K562 (cell line): ENCODE measurements at regions not wholly inside any gene's neighbourhood (a gene's known extent, or its start where the extent isn't known, plus 50 kb on each side); places are given as distances from the start of the nearest gene placed in this dataset.

Source experiments
- ATAC-seq: fragments of 200-7000 bp; cut with Tn5 transposase; 3 replicates; pipeline ENCODE4 v1.9.1; 2020; ENCODE audit warnings: moderate library complexity
- BruUV-seq: library from RNA; stranded (reverse); fragments of 400-500 nt; replicated peaks from 2 replicates; lab custom pipeline; 2021; lab: Mats Ljungman, UMichigan
- CTCF ChIA-PET: fragments of 300-600 bp; formaldehyde crosslinking; extraction: SDS; loops from one replicate; lab custom pipeline; 2021; ENCODE audit warnings: low intra/inter-chr PET ratio; lab: Yijun Ruan, JAX
- POLR2A ChIA-PET: fragments of 300-600, 350-650 bp; sonication (Branson Sonifier 250); formaldehyde crosslinking; extraction: SDS; loops from one replicate; lab custom pipeline; 2021; ENCODE audit warnings: antibody characterized with exemption, inconsistent platforms; lab: Yijun Ruan, JAX
- DNase-seq, 4 experiments: peaks; one replicate each; pipeline versions ENCODE4 v3.0.0 to v3.0.0-alpha.2; 2011 to 2018; ENCODE audit warnings: low spot score in 3 of 4, mixed read lengths in 3 of 4; ENCODE audit errors: extremely low read depth in 1 of 4
- FAIRE-seq: peaks from 2 replicates; lab custom pipeline; 2011; peaks lifted over from hg19 to GRCh38; lab: Jason Lieb, UNC
- H2AFZ ChIP-seq: 2 replicates; pipeline ENCODE4 v1.6.0; 2011; ENCODE audit warnings: low read depth, low read length, control low read depth, inconsistent platforms
- H3K27ac ChIP-seq: fragments of 200-600 bp; 3 replicates; pipeline ENCODE4 v1.8.0; 2011; ENCODE audit warnings: low read depth, mild to moderate bottlenecking, control low read depth, inconsistent platforms, low read length, moderate library complexity, mixed read lengths; ENCODE audit errors: extremely low read depth
- H3K27me3 ChIP-seq, 2 experiments: fragments of 300-600 bp in 1 of 2; 2 replicates in 1 of 2; 3 replicates in 1 of 2; pipeline versions ENCODE4 v1.6.0 to v1.8.0; 2011; ENCODE audit warnings: inconsistent platforms in 2 of 2, low read length in 2 of 2, mild to moderate bottlenecking in 1 of 2, mixed read lengths in 1 of 2, moderate library complexity in 1 of 2; ENCODE audit not compliant: control insufficient read depth in 2 of 2, insufficient read depth in 2 of 2
- H3K36me3 ChIP-seq: fragments of 300-600 bp; 3 replicates; pipeline ENCODE4 v1.8.0; 2011; ENCODE audit warnings: mild to moderate bottlenecking, low read length, inconsistent platforms; ENCODE audit not compliant: control insufficient read depth, insufficient read depth
- H3K4me1 ChIP-seq, 2 experiments: fragments of 200-600 bp in 1 of 2; replicated peaks in 1 of 2; 2 replicates in 1 of 2; 3 replicates in 1 of 2; pipeline versions ENCODE4 v1.5.1 to v1.8.0; 2011; ENCODE audit warnings: inconsistent platforms in 2 of 2, low read length in 2 of 2, mild to moderate bottlenecking in 1 of 2, mixed read lengths in 1 of 2, moderate library complexity in 1 of 2; ENCODE audit not compliant: control insufficient read depth in 2 of 2, insufficient read depth in 2 of 2
- H3K4me2 ChIP-seq: 2 replicates; pipeline ENCODE4 v1.6.1; 2011; ENCODE audit warnings: low read length, control low read depth, inconsistent platforms, mixed read lengths; ENCODE audit not compliant: insufficient read depth
- H3K4me3 ChIP-seq: fragments of 200-600 bp; sonication (generic), shearing (Covaris generic); 2 replicates; pipeline ENCODE4 v1.5.1; 2016; ENCODE audit warnings: control low read depth, inconsistent platforms
- H3K79me2 ChIP-seq: fragments of 200-600 bp; 3 replicates; pipeline ENCODE4 v1.8.0; 2011; ENCODE audit warnings: low read length, inconsistent platforms; ENCODE audit not compliant: control insufficient read depth, insufficient read depth
- H3K9ac ChIP-seq, 2 experiments: 2 replicates each; pipeline versions ENCODE4 v1.6.0 to v1.6.1; 2011; ENCODE audit warnings: low read depth in 2 of 2, low read length in 2 of 2, control low read depth in 1 of 2, inconsistent platforms in 1 of 2, mild to moderate bottlenecking in 1 of 2, mixed read lengths in 1 of 2; ENCODE audit not compliant: insufficient read depth in 1 of 2
- H3K9me1 ChIP-seq: one replicate; pipeline ENCODE4 v1.6.0; 2011; ENCODE audit warnings: inconsistent platforms, mild to moderate bottlenecking, low read length, moderate library complexity; ENCODE audit not compliant: control insufficient read depth, insufficient read depth
- H3K9me3 ChIP-seq: replicated peaks from 2 replicates; pipeline ENCODE4 v1.5.1; 2011; ENCODE audit warnings: low read depth, low read length, inconsistent platforms; ENCODE audit not compliant: control insufficient read depth, insufficient read depth
- H4K20me1 ChIP-seq: replicated peaks from 2 replicates; pipeline ENCODE4 v1.6.1; 2011; ENCODE audit warnings: low read length, inconsistent platforms, mixed read lengths; ENCODE audit not compliant: control insufficient read depth, insufficient read depth
- ATF1 ChIP-seq, 2 experiments: fragments of 450-650 bp in 1 of 2; IDR thresholded peaks; 2 replicates each; pipeline ENCODE4 v1.6.1; 2016; ENCODE audit warnings: missing compliant biosample characterization in 1 of 2, missing genetic modification characterization in 1 of 2
- ETV1 ChIP-seq: fragments of 450-650 bp; conservative IDR thresholded peaks from 2 replicates; pipeline ENCODE4 v1.6.1; 2016; ENCODE audit warnings: missing genetic modification characterization, control low read depth, low read depth, missing compliant biosample characterization
- HEY1 ChIP-seq: fragments of 250-450 bp; sonication (Bioruptor Pico); IDR thresholded peaks from 2 replicates; pipeline ENCODE4 v1.5.0; 2020; ENCODE audit warnings: mild to moderate bottlenecking, moderate library complexity, borderline replicate concordance
- KLF13 ChIP-seq: fragments of 450-650 bp; IDR thresholded peaks from 2 replicates; pipeline ENCODE4 v1.6.1; 2016; ENCODE audit warnings: missing genetic modification characterization, low read depth, mild to moderate bottlenecking, missing compliant biosample characterization, moderate library complexity, borderline replicate concordance
- PCBP1 ChIP-seq: fragments of 200-400 bp; formaldehyde crosslinking; IDR thresholded peaks from 2 replicates; pipeline ENCODE4 v1.6.1; 2018; ENCODE audit warnings: mild to moderate bottlenecking, low read depth, low read length; ENCODE audit not compliant: poor library complexity, severe bottlenecking
- PHF21A ChIP-seq: fragments of 450-650 bp; IDR thresholded peaks from 2 replicates; pipeline ENCODE4 v1.6.1; 2017; ENCODE audit warnings: low read depth, borderline replicate concordance
- PHF8 ChIP-seq: fragments of 200-600 bp; sonication (generic); IDR thresholded peaks from 2 replicates; pipeline ENCODE4 v1.6.1; 2012; ENCODE audit warnings: mixed run types, mild to moderate bottlenecking, inconsistent platforms, low read length, moderate library complexity, borderline replicate concordance
- POLR3G ChIP-seq: IDR thresholded peaks from 2 replicates; pipeline ENCODE4 v1.6.1; 2011; ENCODE audit not compliant: insufficient read length, insufficient replicate concordance; ENCODE audit errors: extremely low read depth
- POU5F1 ChIP-seq: fragments of 150-350 bp; IDR thresholded peaks from 2 replicates; pipeline ENCODE4 v1.6.1; 2014; ENCODE audit warnings: borderline replicate concordance, low read length, low read depth, mild to moderate bottlenecking; ENCODE audit not compliant: partially characterized antibody
- ZBTB43 ChIP-seq: sonication (generic); formaldehyde crosslinking; IDR thresholded peaks from 2 replicates; pipeline ENCODE4 v1.8.0; 2023; ENCODE audit warnings: mild to moderate bottlenecking, missing genetic modification reagents
- ZNF707 ChIP-seq: fragments of 250-450 bp; sonication (Bioruptor Pico); conservative IDR thresholded peaks from 2 replicates; pipeline ENCODE4 v1.8.0; 2022; ENCODE audit warnings: inconsistent platforms, mild to moderate bottlenecking, moderate library complexity
- ZNF766 ChIP-seq: fragments of 200-800 bp; sonication (Bioruptor generic); conservative IDR thresholded peaks from 2 replicates; pipeline ENCODE4 v1.6.1; 2016; ENCODE audit warnings: missing genetic modification characterization, missing compliant biosample characterization
- WGBS: fragments of 100-300 bp; shearing (Covaris generic); methylation state at CpG from one replicate; pipeline ENCODE4 v1.1.6; 2016; ENCODE audit warnings: low coverage, mixed read lengths; ENCODE audit not compliant: insufficient coverage; ENCODE audit errors: missing lambda C conversion rate; 5-methylcytosine and 5-hydroxymethylcytosine counted together
- in situ Hi-C: fragments of 300-500 bp; cut with MboI; formaldehyde crosslinking; loops from 4 replicates; pipeline ENCODE4 v1.15.0; 2018; ENCODE audit warnings: inconsistent platforms, mixed read lengths
- intact Hi-C: fragments of 100-400 bp; cut with micrococcal nuclease; formaldehyde crosslinking; loops from 2 replicates; pipeline ENCODE4 v1.14.2; 2022

- in situ Hi-C loops (no loop called here), intact Hi-C loops (no loop called here)
- Histone ChIP-seq H3K27ac (no peak overlapping the region), H3K27me3 (peaks cover 0 to 8% of the 10 kb centered on the region in 2 experiments; a peak in 2 of 5 replicates), H3K4me3 (no peak overlapping the region), H3K36me3 (no peaks in the 10 kb centered on the region), H3K79me2 (no peaks in the 10 kb centered on the region), H4K20me1 (no peaks in the 10 kb centered on the region), H3K9me1 (no peaks in the 10 kb centered on the region), H3K9me3 (no peaks in the 10 kb centered on the region), H3K4me1 (peaks cover 0 to 6% of the 10 kb centered on the region in 2 experiments; a peak in 2 of 5 replicates), H3K4me2 (no peak overlapping the region), H3K9ac (no peak overlapping the region), H2AFZ (no peak overlapping the region)
- no peak for TF ChIP-seq POLR3G
- no peak for TF ChIP-seq PHF21A
- TF ChIP-seq ETV1 (tag): no peak
- TF ChIP-seq KLF13 (tag): no peak
- no peak for TF ChIP-seq PCBP1
- TF ChIP-seq PHF8: no peak
- no peak for TF ChIP-seq ZNF707
- TF ChIP-seq ZBTB43: no peak
- no peak for TF ChIP-seq HEY1 (CRISPR knock-in tag)
- TF ChIP-seq POU5F1: no peak
- TF ChIP-seq ZNF766 (CRISPR knock-in tag): no peak
- TF ChIP-seq ATF1 (CRISPR knock-in tag; IDR thresholded peaks at IDR 0.05): no peak
- no peak for TF ChIP-seq ATF1 (tag; IDR thresholded peaks at IDR 0.05)
- WGBS: 3% methylated on average over 5 of the region's 5 CpGs
- ATAC-seq: no peak
- DNase-seq: no peak
- CTCF ChIA-PET: no interaction called here
- POLR2A ChIA-PET: no interaction called here
- no TSS peak for BruUV-seq
- no peak for FAIRE-seq
Measured at GRCh38 chr10:80893256-80893655, 355.6 kb downstream of the SH2D4B start.
